ENCODE measurements at regions not wholly inside any gene's neighbourhood (a gene's known extent, or its start where the extent isn't known, plus 50 kb on each side); places are given as distances from the start of the nearest gene placed in this dataset.

- TF ChIP-seq CTCF (IDR thresholded peaks at IDR 0.05) (no peak), POLR2A (IDR thresholded peaks at IDR 0.05) (no peak), EP300 (IDR thresholded peaks at IDR 0.05) (no peak), POLR2AphosphoS5 (IDR thresholded peaks at IDR 0.05) (no peak)
Observed at GRCh38 chr9:113800276-113800675, 75.8 kb upstream of the ZNF618 start.

Measured in suprapubic skin (tissue), 4 donors.